Ovary (tissue), 7 donors: ENCODE measurements at regions not wholly inside any gene's neighbourhood (a gene's known extent, or its start where the extent isn't known, plus 50 kb on each side); places are given as distances from the start of the nearest gene placed in this dataset.

Experiments
- DNase-seq, 5 donors: peaks; one replicate each; pipeline ENCODE4 v3.0.0-alpha.2; 2019 to 2020
- H3K27ac ChIP-seq, 2 donors: fragments of 200-600 bp; one replicate each; pipeline versions ENCODE4 v1.5.1 to v1.8.0; 2019 to 2022
- H3K27me3 ChIP-seq: fragments of 200-600 bp; one replicate; pipeline ENCODE4 v1.8.0; 2022
- H3K36me3 ChIP-seq: fragments of 200-600 bp; sonication (generic); one replicate; pipeline ENCODE4 v1.5.1; 2019
- H3K4me1 ChIP-seq: one replicate; pipeline ENCODE4 v1.8.1; 2013; ENCODE audit warnings: mild to moderate bottlenecking, moderate library complexity; ENCODE audit not compliant: insufficient read depth
- H3K4me3 ChIP-seq: fragments of 200-600 bp; sonication (generic); one replicate; pipeline ENCODE4 v1.5.1; 2017
- H3K9me3 ChIP-seq, 2 donors: fragments of 200-600 bp in 1 of 2; sonication (generic) in 1 of 2; one replicate each; pipeline versions ENCODE4 v1.5.1 to v1.8.1; 2013 to 2019; ENCODE audit warnings: mild to moderate bottlenecking in 1 of 2, moderate library complexity in 1 of 2
- EP300 ChIP-seq: sonication (generic); formaldehyde crosslinking; IDR thresholded peaks from one replicate; pipeline ENCODE4 v1.6.1; 2017; ENCODE audit warnings: antibody characterized with exemption
- POLR2A ChIP-seq: fragments of 450-650 bp; IDR thresholded peaks from one replicate; pipeline ENCODE4 v1.6.1; 2017; ENCODE audit warnings: antibody characterized with exemption, mild to moderate bottlenecking, moderate library complexity
- WGBS, 3 donors: extraction: QIAGEN DNeasy Blood & Tissue Kit in 1 of 3; methylation state at CpG; one replicate each; pipeline versions ENCODE4 v1.1.5 to v1.1.7; 2013 to 2017; 5-methylcytosine and 5-hydroxymethylcytosine counted together
- intact Hi-C, 4 donors: fragments of 100-400 bp; cut with DNase I; formaldehyde crosslinking; loops; one replicate each; pipeline versions ENCODE4 v1.11.0 to v1.15.1; 2022 to 2023
- TF ChIP-seq, protein P1 (sequence below), 3 donors: fragments of 450-650 bp in 2 of 3; fragments of 200-600 bp in 1 of 3; IDR thresholded peaks; one replicate each; pipeline versions ENCODE4 v1.5.1 to v1.8.0; 2016 to 2022; ENCODE audit warnings: antibody characterized with exemption in 3 of 3, mild to moderate bottlenecking in 1 of 3
- donor health status: DM: no; HTN: no; CAD: no; lungs with moderate emphysema.
- donor health status: DM: no; HTN: no; CAD: no.
- donor health status: Bipolar disorder and iron deficiency.
- donor health status: DM: no; HTN: no; CAD: no.
- donor health status: DM: yes; HTN: yes; CAD: no.

DNA sequence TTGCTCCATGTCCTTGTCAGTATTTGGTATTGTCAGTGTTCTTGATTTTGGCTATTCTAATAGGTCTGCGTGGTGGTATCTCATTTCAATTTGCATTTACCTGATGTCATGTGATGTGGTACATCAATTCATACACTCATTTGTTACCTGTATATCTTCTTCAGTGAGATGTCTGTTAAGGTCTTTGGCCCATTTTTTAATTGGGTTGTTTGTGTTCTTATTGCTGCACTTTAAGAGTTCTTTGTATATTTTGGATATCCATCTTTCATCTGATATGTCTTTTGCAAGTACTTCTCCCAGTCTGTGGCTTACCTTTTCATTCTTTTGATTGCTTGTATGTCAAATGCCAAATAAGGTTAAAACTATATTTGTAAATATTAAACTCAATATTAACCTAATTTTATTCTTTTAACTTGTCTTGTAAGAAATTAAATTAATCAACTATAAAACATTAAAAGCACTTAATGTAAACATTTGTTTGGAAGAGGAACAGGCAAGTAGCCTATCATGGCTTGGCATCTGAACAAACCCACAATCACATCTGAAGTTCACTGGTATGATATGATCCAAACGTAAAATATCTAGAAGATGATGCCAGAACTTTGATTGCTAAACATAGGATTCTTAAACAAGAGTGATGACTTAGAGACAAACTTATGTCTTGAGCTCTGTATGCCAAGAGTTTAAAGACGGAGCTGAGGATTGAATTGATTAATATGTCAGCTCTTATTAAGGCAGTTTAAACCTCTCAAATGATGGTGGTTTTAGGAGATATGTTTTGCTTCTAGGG, 587.3 kb downstream of the ANXA1 start:
- no peaks in the 10 kb centered on the region for H3K9me3 ChIP-seq
- DNase-seq = no peak
- no peaks in the 10 kb centered on the region for H3K4me1 ChIP-seq
- no peaks in the 10 kb centered on the region for H3K36me3 ChIP-seq
- TF ChIP-seq, protein P1, sequence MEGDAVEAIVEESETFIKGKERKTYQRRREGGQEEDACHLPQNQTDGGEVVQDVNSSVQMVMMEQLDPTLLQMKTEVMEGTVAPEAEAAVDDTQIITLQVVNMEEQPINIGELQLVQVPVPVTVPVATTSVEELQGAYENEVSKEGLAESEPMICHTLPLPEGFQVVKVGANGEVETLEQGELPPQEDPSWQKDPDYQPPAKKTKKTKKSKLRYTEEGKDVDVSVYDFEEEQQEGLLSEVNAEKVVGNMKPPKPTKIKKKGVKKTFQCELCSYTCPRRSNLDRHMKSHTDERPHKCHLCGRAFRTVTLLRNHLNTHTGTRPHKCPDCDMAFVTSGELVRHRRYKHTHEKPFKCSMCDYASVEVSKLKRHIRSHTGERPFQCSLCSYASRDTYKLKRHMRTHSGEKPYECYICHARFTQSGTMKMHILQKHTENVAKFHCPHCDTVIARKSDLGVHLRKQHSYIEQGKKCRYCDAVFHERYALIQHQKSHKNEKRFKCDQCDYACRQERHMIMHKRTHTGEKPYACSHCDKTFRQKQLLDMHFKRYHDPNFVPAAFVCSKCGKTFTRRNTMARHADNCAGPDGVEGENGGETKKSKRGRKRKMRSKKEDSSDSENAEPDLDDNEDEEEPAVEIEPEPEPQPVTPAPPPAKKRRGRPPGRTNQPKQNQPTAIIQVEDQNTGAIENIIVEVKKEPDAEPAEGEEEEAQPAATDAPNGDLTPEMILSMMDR (IDR thresholded peaks at IDR 0.05) = no peak
- no peak for TF ChIP-seq EP300
- TF ChIP-seq POLR2A = no peak
- H3K27me3 ChIP-seq = no peaks in the 10 kb centered on the region
- 53 to 66% (median 58%) methylated on average over 3 of the region's 3 CpGs for WGBS, 3 donors
- intact Hi-C loops = no loop called here
- H3K4me3 ChIP-seq = no peak overlapping the region
- H3K27ac ChIP-seq = no peak overlapping the region

DNA sequence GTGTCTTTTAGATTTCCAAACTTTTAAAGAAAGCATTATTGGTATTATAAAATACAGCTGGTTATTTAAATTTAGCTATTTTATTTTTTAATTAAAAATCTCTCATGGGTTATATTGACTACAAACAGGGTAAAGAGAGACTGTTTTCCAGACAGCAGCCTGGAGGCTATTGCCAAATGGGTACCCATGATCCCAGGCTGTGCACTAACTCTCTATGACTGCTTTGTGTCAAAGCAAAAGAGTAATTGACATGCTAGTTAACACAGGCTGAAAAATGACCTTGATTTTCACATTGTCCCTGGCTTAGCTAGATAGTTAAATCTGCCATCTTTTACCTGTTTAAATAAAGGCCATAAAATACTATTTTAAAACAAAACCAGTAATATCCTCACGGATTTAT, 589.7 kb downstream of the ANXA1 start:
- no peak overlapping the region for H3K4me3 ChIP-seq

DNA sequence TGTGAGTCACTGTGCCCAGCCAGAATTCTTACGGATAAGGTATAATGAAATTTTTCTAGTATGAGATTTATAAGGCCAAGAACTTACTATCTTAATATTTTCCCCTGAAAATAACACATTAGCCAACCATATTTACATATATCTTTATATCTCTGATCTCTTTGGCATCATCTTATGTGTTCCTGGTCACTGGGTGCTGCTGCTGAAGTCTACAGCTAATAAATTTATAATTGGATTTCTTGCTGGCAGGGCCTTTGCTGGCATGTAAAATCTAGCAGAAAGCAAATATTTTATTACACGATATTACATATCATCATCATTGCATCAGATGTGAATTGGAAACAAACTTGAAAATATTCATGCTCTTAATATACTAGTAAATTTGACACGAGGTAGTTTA, 590.7 kb downstream of the ANXA1 start:
- no peak for DNase-seq
- H3K36me3 ChIP-seq = no peaks in the 10 kb centered on the region
- WGBS, 3 donors = 69 to 75% (median 70%) methylated on average over 3 of the region's 3 CpGs
- H3K27me3 ChIP-seq = no peaks in the 10 kb centered on the region
- H3K4me3 ChIP-seq = no peak overlapping the region
- TF ChIP-seq, protein P1 (IDR thresholded peaks at IDR 0.05) = no peak
- no peak for TF ChIP-seq POLR2A
- TF ChIP-seq EP300 = no peak
- H3K27ac ChIP-seq = no peak overlapping the region
- intact Hi-C loops = no loop called here
- H3K4me1 ChIP-seq = no peaks in the 10 kb centered on the region
- no peaks in the 10 kb centered on the region for H3K9me3 ChIP-seq

More for the DNA sequence above, 589.7 kb downstream of the ANXA1 start:
- Histone ChIP-seq H3K9me3 (no peaks in the 10 kb centered on the region), H3K27ac (no peak overlapping the region), H3K27me3 (no peaks in the 10 kb centered on the region), H3K4me1 (no peaks in the 10 kb centered on the region), H3K36me3 (no peaks in the 10 kb centered on the region)
- whole genome bisulfite sequencing, 3 donors = 44 to 63% (median 52%) methylated on average over 1 of the region's 1 CpG
- no peak for DNase-seq
- TF ChIP-seq, protein P1 (IDR thresholded peaks at IDR 0.05) = no peak
- TF ChIP-seq EP300 = no peak
- intact Hi-C loops = no loop called here

GRCh38 chr9:73743826-73744225, 592.2 kb downstream of the ANXA1 start:
- intact Hi-C loops = no loop called here
- DNase-seq = no peak
- TF ChIP-seq, protein P1 (IDR thresholded peaks at IDR 0.05) = no peak
- TF ChIP-seq POLR2A (no peak), EP300 (no peak)
- Histone ChIP-seq H3K27me3 (no peaks in the 10 kb centered on the region), H3K27ac (no peak overlapping the region), H3K4me3 (no peak overlapping the region), H3K4me1 (no peaks in the 10 kb centered on the region), H3K36me3 (no peaks in the 10 kb centered on the region), H3K9me3 (no peaks in the 10 kb centered on the region)
- WGBS, 3 donors = 56 to 68% (median 58%) methylated on average over 1 of the region's 1 CpG
